ENCODE measurements at regions not wholly inside any gene's neighbourhood (a gene's known extent, or its start where the extent isn't known, plus 50 kb on each side); places are given as distances from the start of the nearest gene placed in this dataset.

DNA sequence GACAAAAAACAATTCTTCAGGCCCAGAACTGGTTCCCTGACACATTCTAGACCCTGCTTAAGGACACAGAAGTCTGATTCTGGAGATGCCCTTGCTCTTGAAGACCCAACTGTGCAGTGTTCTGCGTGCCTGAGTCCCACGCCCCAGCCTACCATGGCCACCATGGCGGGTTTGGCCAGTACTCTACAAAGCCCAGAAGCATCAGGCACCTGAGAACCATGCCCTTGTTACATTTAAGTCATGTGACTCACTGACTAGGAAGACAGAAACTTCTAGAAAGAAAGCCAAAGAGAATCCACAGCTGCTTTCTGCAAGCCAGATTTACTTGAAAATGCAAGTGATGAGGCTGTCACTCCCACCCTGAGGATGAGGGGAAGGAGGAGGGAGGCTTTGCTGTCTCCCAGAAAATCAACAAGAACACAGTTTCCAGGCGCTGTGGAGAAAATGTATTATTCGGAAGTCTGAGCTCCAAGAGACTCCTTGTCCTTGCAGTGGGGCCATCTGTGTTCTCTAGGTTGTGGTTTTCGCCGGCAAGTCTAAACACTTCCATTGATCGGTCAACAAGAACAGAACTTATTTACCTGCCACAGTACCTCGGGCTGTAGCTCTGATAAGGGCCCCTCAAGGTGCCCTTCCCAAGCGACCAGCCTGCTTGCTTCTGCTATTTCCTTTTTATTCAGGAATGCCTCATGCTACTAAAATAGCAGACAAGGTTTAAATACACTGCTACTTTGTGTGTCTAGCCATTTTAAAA is 81.3 kb upstream of the DMRT1 start:
- intact Hi-C loops (cut with DNase I, micrococcal nuclease) = loop anchor here (5.0 kb wide), 1 partner anchor 148 kb away; no protein-coding TSS in a partner anchor
- no peak overlapping the region for H3K4me3 ChIP-seq
- ATAC-seq = no peak

DNA sequence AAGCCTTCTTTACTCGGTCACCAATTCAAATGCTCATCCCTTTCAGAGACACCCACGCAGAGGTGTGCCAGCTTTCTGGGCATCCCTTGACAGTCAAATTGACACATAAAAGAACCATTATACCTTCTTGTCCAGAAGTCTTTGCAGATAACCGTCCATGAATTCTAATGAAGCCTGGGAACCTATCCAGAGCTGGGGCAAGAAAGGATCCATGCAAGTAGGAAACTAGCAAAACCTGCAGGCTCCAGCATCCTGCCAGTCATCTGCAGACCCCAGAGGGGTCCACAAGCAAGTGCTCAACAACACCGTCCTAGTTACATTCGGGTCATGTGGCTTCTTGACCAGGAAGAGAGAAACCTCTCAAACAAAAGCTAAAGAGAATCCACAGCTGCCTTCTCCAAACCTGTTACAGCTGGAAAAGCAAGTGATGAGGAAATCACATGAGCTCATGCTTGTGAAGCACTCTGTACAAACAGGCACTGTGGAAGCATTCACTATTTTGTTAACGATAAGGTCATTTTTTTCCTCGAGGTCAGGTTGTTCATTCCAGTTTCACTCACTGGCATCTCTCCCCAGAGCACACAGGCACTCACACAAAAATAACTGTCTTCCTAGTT is 80.2 kb upstream of the DMRT1 start:
- Histone ChIP-seq H3K9me3 (no peaks in the 10 kb centered on the region), H3K4me3 (no peak overlapping the region), H3K36me3 (ENCODE audit: low read depth) (no peaks in the 10 kb centered on the region), H3K4me1 (ENCODE audit: low read depth) (no peaks in the 10 kb centered on the region)
- DNase-seq = no peak
- ATAC-seq = no peak
- intact Hi-C loops (cut with DNase I, micrococcal nuclease) = loop anchor here in 1 of 2 donors (5.0 kb wide), 1 partner anchor 149 kb away; no protein-coding TSS in a partner anchor
- TF ChIP-seq, protein P1, sequence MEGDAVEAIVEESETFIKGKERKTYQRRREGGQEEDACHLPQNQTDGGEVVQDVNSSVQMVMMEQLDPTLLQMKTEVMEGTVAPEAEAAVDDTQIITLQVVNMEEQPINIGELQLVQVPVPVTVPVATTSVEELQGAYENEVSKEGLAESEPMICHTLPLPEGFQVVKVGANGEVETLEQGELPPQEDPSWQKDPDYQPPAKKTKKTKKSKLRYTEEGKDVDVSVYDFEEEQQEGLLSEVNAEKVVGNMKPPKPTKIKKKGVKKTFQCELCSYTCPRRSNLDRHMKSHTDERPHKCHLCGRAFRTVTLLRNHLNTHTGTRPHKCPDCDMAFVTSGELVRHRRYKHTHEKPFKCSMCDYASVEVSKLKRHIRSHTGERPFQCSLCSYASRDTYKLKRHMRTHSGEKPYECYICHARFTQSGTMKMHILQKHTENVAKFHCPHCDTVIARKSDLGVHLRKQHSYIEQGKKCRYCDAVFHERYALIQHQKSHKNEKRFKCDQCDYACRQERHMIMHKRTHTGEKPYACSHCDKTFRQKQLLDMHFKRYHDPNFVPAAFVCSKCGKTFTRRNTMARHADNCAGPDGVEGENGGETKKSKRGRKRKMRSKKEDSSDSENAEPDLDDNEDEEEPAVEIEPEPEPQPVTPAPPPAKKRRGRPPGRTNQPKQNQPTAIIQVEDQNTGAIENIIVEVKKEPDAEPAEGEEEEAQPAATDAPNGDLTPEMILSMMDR (IDR thresholded peaks at IDR 0.05) = no peak

More for the DNA sequence above, 81.3 kb upstream of the DMRT1 start:
- Histone ChIP-seq H3K9me3 (no peaks in the 10 kb centered on the region), H3K36me3 (ENCODE audit: low read depth) (no peaks in the 10 kb centered on the region), H3K4me1 (ENCODE audit: low read depth) (no peaks in the 10 kb centered on the region)
- TF ChIP-seq, protein P1 (IDR thresholded peaks at IDR 0.05) = no peak
- DNase-seq = no peak

DNA sequence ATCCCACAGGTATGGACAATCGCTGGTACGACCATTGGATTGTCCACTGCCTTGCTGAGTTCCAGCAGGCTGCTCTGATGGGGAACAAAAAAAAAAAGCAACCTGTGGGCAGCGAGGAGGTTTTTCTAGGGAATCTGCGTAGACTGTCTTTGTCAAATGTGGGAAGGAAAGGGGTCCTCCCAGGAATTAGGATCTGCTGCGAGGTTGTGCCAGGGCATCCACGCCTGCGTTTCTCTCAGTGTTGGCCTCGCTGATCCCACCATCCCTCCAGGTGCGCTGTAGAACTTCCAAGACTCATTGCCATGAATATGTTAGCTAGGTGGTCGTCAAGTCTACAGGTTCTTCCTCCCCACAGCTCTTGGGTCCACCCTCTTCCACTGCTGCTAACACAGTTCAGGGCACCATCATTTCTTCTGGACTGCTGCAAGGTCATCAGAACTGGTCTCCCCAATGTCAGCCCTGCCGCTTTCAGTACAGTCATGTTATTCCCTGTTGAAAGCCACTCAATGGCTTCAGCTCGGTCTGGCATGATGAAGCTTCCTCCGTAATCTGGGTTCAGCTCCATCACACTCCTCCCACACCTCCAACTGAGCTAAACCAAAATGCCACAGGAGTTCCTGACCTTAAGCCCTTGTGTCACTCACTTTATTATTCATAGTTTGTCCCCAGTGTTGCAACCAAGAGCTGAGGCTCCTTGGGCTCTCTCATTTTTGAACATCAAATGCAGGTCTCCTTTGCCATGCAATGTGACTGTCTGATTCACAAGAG is 79.5 kb upstream of the DMRT1 start:
- TF ChIP-seq, protein P1 (IDR thresholded peaks at IDR 0.05) = no peak
- DNase-seq (no peak), ATAC-seq (no peak)
- Histone ChIP-seq H3K4me1 (ENCODE audit: low read depth) (no peaks in the 10 kb centered on the region), H3K9me3 (no peaks in the 10 kb centered on the region), H3K4me3 (no peak overlapping the region), H3K36me3 (ENCODE audit: low read depth) (no peaks in the 10 kb centered on the region)
- intact Hi-C loops (cut with DNase I, micrococcal nuclease) = loop anchor here in 1 of 2 donors (5.0 kb wide), 1 partner anchor 150 kb away; no protein-coding TSS in a partner anchor

DNA sequence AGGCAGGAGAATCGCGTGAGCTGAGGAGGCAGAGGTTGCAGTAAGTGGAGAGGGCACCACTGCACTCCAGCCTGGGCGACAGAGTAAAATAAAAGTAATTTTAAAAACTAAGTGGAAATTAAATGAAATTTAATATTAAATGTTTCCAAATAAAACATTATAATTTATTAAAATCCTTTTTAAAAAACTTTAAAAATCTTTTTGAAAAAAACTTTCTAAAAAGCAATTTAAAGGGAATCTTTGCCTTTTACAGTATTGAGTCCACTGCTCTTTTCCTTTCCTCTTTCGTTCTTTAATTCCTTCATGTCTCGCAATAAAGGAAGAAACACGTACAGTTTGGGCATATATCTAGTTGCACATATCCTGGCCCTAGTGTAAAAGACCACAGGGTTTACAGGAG is 77.8 kb upstream of the DMRT1 start:
- intact Hi-C loops (cut with DNase I, micrococcal nuclease) = loop anchor here in 1 of 2 donors (5.0 kb wide), 1 partner anchor 151 kb away; no protein-coding TSS in a partner anchor
- ATAC-seq (no peak), DNase-seq (no peak)
- TF ChIP-seq, protein P1 (IDR thresholded peaks at IDR 0.05) = no peak
- Histone ChIP-seq H3K4me1 (ENCODE audit: low read depth) (no peaks in the 10 kb centered on the region), H3K9me3 (no peaks in the 10 kb centered on the region), H3K36me3 (ENCODE audit: low read depth) (no peaks in the 10 kb centered on the region), H3K4me3 (no peak overlapping the region)

DNA sequence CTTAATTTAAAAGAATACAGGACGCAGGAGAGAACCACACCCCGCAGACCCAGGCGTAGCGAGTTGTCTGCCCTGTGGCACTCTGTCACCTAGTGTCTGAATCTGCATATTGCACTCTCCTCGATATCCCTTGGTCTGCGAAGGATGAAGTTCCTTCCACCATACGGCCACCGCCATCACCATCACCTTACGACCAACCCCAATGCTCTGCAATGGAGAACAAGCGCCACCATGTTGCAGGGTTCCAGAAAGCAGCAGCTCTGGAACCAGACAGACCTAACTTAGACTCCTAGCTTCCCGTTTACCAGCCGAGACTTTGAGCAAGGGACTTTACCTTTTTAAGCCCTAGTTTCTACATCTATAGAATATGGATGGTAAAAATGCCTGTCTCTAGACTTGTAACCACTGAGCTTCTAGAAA is 77.4 kb upstream of the DMRT1 start:
- no peaks in the 10 kb centered on the region for H3K9me3 ChIP-seq
- H3K4me1 ChIP-seq (ENCODE audit: low read depth) = no peaks in the 10 kb centered on the region
- intact Hi-C loops (cut with DNase I, micrococcal nuclease) = loop anchor here in 1 of 2 donors (5.0 kb wide), 1 partner anchor 152 kb away; no protein-coding TSS in a partner anchor
- no peaks in the 10 kb centered on the region for H3K36me3 ChIP-seq (ENCODE audit: low read depth)
- ATAC-seq = peak; percentile 99
- TF ChIP-seq, protein P1 (IDR thresholded peaks at IDR 0.05) = peak; percentile 78
- peak in 2 of 3 donors; percentile 66 to 81 for DNase-seq
- H3K4me3 ChIP-seq = no peak overlapping the region
